Fibroblast of skin of left quadriceps (primary cell): ENCODE measurements at regions not wholly inside any gene's neighbourhood (a gene's known extent, or its start where the extent isn't known, plus 50 kb on each side); places are given as distances from the start of the nearest gene placed in this dataset.
"Not testable (repeated sequence)": the region's sequence is repeated elsewhere in the genome, so short reads cannot be mapped to it uniquely, and the experiment has no call there.

Source experiments
- DNase-seq, 2 experiments: peaks; one replicate each; pipeline ENCODE4 v3.0.0-alpha.2; 2013; ENCODE audit warnings: low read depth in 2 of 2

GRCh38 chr12:46627686-46628085 lies 198.1 kb downstream of the SLC38A4 start:
- no peak for DNase-seq

DNA sequence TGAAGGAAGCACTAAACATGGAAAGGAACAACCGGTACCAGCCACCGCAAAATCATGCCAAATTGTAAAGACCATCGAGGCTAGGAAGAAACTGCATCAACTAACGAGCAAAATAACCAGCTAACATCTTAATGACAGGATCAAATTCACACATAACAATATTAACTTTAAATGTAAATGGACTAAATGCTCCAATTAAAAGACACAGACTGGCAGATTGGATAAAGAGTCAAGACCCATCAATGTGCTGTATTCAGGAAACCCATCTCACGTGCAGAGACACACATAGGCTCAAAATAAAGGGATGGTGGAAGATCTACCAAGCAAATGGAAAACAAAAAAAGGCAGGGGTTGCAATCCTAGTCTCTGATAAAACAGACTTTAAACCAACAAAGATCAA lies 206.3 kb downstream of the SLC38A4 start:
- not testable (repeated sequence) for DNase-seq

DNA sequence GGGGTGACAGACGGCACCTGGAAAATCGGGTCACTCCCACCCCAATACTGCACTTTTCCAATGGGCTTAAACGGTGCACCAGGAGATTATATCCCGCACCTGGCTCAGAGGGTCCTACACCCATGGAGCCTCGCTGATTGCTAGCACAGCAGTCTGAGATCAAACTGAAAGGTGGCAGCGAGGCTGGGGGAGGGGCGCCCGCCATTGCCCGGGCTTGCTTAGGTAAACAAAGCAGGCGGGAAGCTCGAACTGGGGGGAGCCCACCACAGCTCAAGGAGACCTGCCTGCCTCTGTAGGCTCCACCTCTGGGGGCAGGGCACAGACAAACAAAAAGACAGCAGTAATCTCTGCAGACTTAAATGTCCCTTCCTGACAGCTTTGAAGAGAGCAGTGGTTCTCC lies 208.1 kb downstream of the SLC38A4 start:
- not testable (repeated sequence) for DNase-seq

- DNase-seq, result no peak
Observed at GRCh38 chr12:46617167-46617566, 208.6 kb downstream of the SLC38A4 start.

- no peak for DNase-seq
Observed at GRCh38 chr12:46610754-46611153, 215.0 kb downstream of the SLC38A4 start.

DNA sequence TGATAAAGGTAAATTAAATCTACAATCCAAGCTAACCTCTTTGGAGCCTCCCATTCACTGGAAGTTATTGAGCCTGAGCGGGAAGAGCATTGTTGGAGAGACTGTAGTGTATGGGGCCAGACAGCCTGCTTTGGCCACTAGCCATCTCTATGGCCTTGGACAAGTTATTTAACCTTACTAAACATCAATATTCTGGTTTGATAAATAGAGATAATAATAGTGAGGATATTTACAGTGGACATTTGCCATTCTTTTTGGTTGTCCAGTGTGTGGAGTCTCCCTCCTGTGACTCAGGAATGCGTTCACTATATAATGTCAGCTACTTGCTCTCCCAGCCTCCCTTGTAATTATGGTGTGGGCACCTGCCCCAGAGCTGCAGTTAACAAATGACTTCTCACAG lies 216.1 kb downstream of the SLC38A4 start:
- no peak for DNase-seq

- no peak for DNase-seq
Observed at GRCh38 chr12:46609273-46609623, 216.5 kb downstream of the SLC38A4 start.

DNA sequence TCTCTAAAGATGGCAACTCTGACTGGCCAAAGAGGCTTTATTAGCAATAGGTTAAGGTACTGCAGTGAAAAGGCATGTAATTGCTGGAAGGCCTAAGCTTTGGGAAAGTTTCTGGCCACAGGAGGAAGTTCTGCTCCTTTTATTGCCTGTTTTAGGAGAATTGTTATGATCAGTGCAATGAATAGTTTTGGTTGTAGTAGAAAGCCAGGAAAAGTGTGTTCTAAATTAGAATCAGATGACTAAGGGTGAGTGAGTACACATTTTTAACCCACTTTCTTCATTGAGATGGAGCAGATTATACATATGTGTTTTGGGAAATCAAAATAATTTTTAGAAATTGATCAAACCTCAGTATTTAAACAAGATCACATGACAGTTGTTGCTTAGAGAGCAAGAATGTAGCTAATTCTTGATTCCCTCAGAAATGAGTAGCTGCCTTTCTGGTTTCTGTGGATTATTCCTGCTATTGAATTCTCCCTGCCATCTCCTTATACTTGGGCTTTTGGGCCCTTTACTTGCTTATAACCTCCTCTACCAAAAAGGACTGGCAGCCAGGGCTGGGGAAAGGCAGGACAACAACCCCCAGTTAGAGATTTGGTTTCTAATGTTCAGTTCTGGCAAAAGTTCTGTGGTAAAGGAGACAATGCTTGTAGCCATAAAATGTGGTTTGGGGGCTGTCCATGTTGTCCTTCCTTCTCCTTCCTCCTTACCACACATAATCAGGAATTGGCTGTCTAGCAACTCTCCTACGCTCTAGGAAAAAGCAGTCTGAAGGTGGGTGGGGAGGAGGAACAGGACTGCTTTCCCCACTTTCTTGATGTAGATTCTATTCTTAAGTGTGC lies 217.1 kb downstream of the SLC38A4 start:
- peak; percentile 84 to 86 for DNase-seq

DNA sequence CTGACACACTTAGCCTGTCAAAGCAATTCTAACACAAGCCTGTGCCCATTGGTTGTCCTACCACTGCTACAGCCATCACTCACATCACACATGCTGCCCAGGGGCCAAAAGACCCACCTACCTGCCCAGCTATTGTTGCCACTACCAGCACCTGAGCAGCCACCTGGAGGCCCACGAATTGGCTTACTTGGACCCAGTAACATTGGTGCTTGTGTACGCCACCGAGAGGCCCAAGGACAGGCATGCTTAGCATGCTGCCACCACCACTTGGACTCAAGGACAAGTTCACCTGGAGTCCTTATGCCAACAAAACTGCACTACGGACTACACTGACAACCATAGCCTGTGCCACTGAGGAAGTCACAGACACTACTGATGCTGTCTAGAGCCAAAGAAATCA lies 221.1 kb downstream of the SLC38A4 start:
- no peak for DNase-seq

- DNase-seq, result no peak
Observed at GRCh38 chr12:46603776-46604456, 221.9 kb downstream of the SLC38A4 start.

- DNase-seq, result no peak
Observed at GRCh38 chr12:46602474-46602873, 223.3 kb downstream of the SLC38A4 start.

DNA sequence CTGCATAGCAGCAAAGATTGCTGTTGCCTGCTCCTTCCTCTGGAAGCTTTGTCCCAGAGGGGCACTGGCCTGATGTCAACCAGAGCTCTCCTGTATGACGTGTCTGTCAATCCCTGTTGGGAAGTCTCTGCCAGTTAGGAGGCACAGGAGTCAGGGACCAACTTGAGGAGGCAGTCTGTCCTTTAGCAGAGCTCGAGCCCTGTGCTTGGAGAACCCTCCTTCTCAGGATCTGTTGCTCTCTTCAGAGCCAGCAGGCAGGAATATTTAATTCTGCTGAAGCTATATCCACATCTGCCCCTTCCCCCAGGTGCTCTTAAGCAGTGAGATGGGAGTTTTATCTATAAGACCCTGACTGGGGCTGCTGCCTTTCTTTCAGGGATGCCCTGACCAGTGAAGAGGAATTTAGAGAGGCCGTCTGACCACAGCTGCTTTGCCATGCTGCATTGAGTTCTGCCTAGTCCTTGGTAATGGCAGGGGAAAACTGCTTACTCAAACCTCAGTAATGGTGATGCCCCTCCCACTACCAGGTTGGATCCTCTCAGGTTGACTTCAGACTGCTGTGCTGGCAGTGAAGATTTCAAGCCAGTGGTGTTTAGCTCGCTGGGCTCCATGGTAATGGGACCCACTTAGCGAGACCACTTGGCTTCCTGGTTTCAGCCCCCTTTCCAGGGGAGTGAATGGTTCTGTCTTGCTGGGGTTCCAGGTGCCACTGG lies 218.6 kb upstream of the SLC38A2 start:
- DNase-seq, result no peak

DNA sequence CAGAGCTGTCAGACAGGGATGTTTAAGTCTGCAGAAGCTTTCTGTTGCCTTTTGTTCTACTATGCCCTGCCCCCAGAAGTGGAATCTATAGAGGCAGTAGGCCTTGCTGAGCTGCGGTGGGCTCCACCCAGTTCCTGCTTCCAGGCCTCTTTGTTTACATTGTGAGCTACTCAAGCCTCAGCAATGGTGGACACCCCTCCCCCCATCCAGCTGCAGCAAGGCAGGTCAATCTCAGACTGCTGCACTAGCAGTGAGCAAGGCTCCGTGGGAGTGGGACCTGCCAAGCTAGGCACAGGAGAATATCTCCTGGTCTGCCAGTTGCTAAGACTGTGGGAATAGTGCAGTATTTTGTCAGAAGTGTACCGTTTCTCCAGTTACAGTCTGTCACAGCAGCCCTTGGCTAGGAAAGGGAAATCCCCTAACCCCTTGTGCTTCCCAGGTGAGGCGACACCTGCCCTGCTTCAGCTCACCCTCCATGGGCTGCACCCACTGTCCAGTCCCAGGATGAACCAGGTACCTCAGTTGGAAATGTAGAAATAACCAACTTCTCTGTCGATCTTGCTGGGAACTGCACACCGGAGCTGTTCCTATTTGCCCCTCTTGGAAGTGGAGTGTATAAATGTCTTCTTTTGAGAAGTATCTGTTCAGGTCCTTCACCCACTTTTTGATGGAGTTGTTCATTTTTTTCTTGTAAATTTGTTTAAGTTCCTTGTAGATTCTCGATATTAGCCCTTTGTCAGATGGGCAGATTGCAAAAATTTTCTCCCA lies 213.5 kb upstream of the SLC38A2 start:
- DNase-seq, result peak; percentile 59 to 64

GRCh38 chr12:46584098-46584497 lies 211.5 kb upstream of the SLC38A2 start:
- DNase-seq, result not testable (repeated sequence)

GRCh38 chr12:46581990-46582389 lies 209.4 kb upstream of the SLC38A2 start:
- DNase-seq, result not testable (repeated sequence)

DNA sequence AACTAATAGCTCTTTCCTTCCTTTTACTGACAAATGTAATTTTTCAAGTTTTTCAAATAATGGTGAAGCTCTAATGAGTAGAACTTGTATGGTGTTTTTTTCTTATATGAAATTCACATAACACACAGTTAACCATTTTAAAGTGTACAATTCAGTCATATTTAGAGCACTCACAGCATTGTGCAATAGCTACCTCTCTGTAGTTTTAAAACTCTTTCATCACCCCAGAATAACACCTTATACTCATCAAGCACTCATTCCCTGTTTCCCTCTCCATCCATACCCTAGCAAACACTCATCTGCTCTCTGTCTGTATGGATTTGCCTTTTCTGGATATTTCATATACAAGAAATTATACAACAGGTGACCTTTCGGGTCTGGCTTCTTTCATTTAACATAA lies 207.9 kb upstream of the SLC38A2 start:
- no peak for DNase-seq

GRCh38 chr12:46579474-46579873 lies 206.9 kb upstream of the SLC38A2 start:
- DNase-seq, result no peak

GRCh38 chr12:46578190-46578982 lies 205.8 kb upstream of the SLC38A2 start:
- DNase-seq, result no peak

DNA sequence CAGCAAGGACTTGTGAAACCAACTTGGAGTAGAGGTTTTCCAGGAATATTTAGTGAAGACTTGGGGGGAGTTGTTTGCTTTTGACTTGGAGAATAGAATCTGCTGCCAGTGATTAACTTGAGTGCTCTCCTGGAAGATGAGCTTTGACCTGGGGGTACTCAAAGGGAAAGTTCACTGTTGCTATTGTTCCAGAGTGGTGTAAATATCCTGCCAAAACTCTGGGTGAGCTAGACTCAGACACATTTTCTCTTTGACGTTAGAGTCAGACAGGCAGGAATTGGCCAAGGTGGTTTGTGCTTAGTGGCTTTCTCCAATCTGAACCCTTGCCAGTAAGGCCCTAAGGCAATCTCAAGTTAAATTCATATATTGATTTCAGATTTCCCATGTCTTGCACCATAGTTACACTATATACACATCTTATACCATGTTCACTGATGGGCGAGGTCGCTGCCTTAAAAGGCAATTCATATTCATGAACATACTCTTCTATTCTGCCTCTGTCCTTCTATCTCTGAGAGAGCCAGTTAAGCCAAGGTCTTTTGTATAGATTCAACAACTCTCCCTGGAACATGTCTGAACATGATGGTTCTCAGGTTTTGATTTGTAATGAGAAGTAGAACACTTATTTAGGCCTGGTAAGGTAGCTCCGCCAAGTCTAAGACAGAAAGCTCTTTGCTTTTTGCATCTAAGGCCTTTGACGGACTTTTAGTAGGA lies 204.6 kb upstream of the SLC38A2 start:
- DNase-seq, result no peak

GRCh38 chr12:46574847-46575246 lies 202.3 kb upstream of the SLC38A2 start:
- no peak for DNase-seq

- DNase-seq, result no peak
Observed at GRCh38 chr12:46573347-46573658, 200.7 kb upstream of the SLC38A2 start.
